ENCODE measurements at regions not wholly inside any gene's neighbourhood (a gene's known extent, or its start where the extent isn't known, plus 50 kb on each side); places are given as distances from the start of the nearest gene placed in this dataset.

DNA sequence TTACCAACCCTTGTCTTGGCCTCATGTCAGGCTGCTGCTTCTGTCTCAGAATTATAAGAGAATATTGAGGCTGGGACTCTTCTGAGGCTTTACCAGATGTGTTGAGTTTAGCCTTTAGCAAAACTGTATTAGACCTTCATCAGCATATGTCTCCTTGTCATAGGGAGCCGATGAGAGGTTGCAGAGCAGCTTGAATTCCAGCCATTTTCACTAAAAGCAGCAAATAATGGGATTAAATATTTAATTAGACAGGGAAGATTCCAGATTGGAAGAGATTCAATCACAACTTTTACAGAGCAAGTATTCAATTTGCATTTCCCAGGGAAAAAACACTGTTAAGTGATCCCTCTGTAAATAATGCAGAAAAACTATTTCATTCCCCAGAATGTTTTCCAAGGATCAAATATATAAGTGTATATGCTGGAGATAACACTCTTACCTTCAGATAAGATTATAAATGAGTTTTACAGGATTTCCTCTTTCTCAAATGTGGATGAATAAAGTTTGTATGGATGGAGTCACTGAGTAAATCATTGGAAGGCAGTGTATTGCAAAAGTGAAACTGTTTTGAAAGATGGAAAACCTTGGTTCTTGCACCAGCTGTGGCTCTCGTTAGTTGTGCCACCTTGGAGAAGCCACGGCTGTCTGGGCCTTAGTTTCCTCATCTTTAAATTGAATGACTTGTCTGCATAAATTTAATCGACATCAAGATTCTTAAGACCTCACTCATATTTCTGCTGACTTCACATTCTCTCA lies 466.4 kb upstream of the SGO1 start:
- Mint-ChIP-seq H3K27me3 (ENCODE audit: insufficient read depth, low read depth) (no peaks in the 10 kb centered on the region), H3K9me3 (no peaks in the 10 kb centered on the region), H3K4me3 (no peak overlapping the region), H3K4me1 (peaks cover 12% of the 10 kb centered on the region), H3K27ac (no peak overlapping the region), H3K36me3 (no peaks in the 10 kb centered on the region)
- Histone ChIP-seq H3K36me3 (no peaks in the 10 kb centered on the region), H3K4me2 (no peak overlapping the region), H2AFZ (replicated peaks) (no peak overlapping the region), H3K79me2 (ENCODE audit: low read depth) (no peaks in the 10 kb centered on the region), H3K4me1 (peaks cover 10% of the 10 kb centered on the region), H3K27ac (no peak overlapping the region), H3K9ac (no peak overlapping the region), H3K9me3 (ENCODE audit: low read depth) (no peaks in the 10 kb centered on the region), H3K4me3 (no peak overlapping the region), H4K20me1 (ENCODE audit: low read depth) (no peaks in the 10 kb centered on the region), H3F3A (ENCODE audit: low read depth) (no peaks in the 10 kb centered on the region), H3K27me3 (no peaks in the 10 kb centered on the region)
- TF ChIP-seq, protein P1, sequence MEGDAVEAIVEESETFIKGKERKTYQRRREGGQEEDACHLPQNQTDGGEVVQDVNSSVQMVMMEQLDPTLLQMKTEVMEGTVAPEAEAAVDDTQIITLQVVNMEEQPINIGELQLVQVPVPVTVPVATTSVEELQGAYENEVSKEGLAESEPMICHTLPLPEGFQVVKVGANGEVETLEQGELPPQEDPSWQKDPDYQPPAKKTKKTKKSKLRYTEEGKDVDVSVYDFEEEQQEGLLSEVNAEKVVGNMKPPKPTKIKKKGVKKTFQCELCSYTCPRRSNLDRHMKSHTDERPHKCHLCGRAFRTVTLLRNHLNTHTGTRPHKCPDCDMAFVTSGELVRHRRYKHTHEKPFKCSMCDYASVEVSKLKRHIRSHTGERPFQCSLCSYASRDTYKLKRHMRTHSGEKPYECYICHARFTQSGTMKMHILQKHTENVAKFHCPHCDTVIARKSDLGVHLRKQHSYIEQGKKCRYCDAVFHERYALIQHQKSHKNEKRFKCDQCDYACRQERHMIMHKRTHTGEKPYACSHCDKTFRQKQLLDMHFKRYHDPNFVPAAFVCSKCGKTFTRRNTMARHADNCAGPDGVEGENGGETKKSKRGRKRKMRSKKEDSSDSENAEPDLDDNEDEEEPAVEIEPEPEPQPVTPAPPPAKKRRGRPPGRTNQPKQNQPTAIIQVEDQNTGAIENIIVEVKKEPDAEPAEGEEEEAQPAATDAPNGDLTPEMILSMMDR (IDR thresholded peaks at IDR 0.05) = no peak
- TF ChIP-seq EZH2phosphoT487 (IDR thresholded peaks at IDR 0.05) = no peak
- TF ChIP-seq EZH2 (IDR thresholded peaks at IDR 0.05) = no peak
- DNase-seq (ENCODE audit: low spot score) = no peak

DNA sequence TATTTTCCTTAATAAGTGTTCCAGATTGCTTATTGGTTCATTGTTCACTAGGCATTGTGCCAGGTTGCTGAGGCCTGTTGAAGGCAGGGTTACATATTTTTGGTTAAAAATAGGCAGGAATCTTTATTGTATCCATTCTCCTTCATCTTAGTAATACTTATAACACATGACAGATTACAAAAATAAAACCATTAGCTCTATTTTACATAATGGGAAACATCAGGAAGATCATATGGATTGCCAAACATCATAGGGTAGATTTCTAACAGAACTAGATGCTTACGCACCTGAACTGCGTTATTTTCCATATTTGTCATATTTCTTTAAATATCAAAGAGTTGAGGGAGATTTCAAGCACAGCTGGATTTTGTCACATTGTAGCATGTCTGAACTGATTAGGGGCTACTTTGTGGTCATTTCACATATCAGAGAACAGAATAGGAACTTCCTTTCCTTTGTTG lies 462.9 kb upstream of the SGO1 start:
- no peaks in the 10 kb centered on the region for H3K9me3 ChIP-seq (ENCODE audit: low read depth)
- no peaks in the 10 kb centered on the region for H3K27me3 ChIP-seq
- Mint-ChIP-seq H3K27me3 (ENCODE audit: insufficient read depth, low read depth) (no peaks in the 10 kb centered on the region), H3K4me3 (no peak overlapping the region), H3K27ac (no peak overlapping the region), H3K4me1 (peaks cover 12% of the 10 kb centered on the region), H3K36me3 (no peaks in the 10 kb centered on the region), H3K9me3 (no peaks in the 10 kb centered on the region)
- H3K4me1 ChIP-seq = peaks cover 10% of the 10 kb centered on the region
- H3K27ac ChIP-seq = no peak overlapping the region
- no peaks in the 10 kb centered on the region for H3K79me2 ChIP-seq (ENCODE audit: low read depth)
- no peaks in the 10 kb centered on the region for H3F3A ChIP-seq (ENCODE audit: low read depth)
- no peak overlapping the region for H2AFZ ChIP-seq (replicated peaks)
- no peaks in the 10 kb centered on the region for H4K20me1 ChIP-seq (ENCODE audit: low read depth)
- TF ChIP-seq, protein P1 (IDR thresholded peaks at IDR 0.05) = no peak
- TF ChIP-seq EZH2 (IDR thresholded peaks at IDR 0.05) = no peak
- TF ChIP-seq EZH2phosphoT487 (IDR thresholded peaks at IDR 0.05) = no peak
- DNase-seq (ENCODE audit: low spot score) = no peak
- H3K9ac ChIP-seq = no peak overlapping the region
- H3K4me3 ChIP-seq = no peak overlapping the region
- H3K4me2 ChIP-seq = no peak overlapping the region
- no peaks in the 10 kb centered on the region for H3K36me3 ChIP-seq

DNA sequence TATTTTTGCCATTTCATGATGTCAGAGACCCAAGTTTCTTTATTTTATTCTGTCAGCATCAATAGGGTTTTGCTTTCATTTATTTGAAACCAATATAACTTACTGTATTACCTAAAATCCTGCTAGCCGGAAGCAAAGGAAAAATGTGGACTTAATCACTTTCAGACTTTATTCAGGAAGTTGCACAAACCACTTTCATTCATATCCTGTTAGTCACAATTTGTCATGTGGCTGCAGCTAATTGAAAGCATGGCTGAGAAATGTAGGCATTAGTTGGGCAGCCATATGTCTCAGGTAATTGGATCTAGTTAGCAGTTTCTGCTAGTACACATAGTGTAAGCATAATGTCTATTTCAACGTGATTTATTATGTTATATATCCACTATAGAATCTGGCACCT lies 462.3 kb upstream of the SGO1 start:
- no peak for DNase-seq (ENCODE audit: low spot score)
- no peaks in the 10 kb centered on the region for H3K79me2 ChIP-seq (ENCODE audit: low read depth)
- no peak overlapping the region for H2AFZ ChIP-seq (replicated peaks)
- H3K9me3 ChIP-seq (ENCODE audit: low read depth) = no peaks in the 10 kb centered on the region
- no peaks in the 10 kb centered on the region for H3K27me3 Mint-ChIP-seq (ENCODE audit: insufficient read depth, low read depth)
- TF ChIP-seq EZH2 (IDR thresholded peaks at IDR 0.05) (no peak), EZH2phosphoT487 (IDR thresholded peaks at IDR 0.05) (no peak)
- TF ChIP-seq, protein P1 (IDR thresholded peaks at IDR 0.05) = no peak
- no peak overlapping the region for H3K4me2 ChIP-seq
- no peaks in the 10 kb centered on the region for H3F3A ChIP-seq (ENCODE audit: low read depth)
- peaks cover 10% of the 10 kb centered on the region for H3K4me1 ChIP-seq
- H3K4me3 ChIP-seq = no peak overlapping the region
- no peaks in the 10 kb centered on the region for H4K20me1 ChIP-seq (ENCODE audit: low read depth)
- no peak overlapping the region for H3K27ac ChIP-seq
- H3K4me1 Mint-ChIP-seq = peaks cover 12% of the 10 kb centered on the region
- H3K27me3 ChIP-seq = no peaks in the 10 kb centered on the region
- no peaks in the 10 kb centered on the region for H3K36me3 Mint-ChIP-seq
- no peak overlapping the region for H3K27ac Mint-ChIP-seq
- H3K4me3 Mint-ChIP-seq = no peak overlapping the region
- H3K9ac ChIP-seq = no peak overlapping the region
- H3K9me3 Mint-ChIP-seq = no peaks in the 10 kb centered on the region
- H3K36me3 ChIP-seq = no peaks in the 10 kb centered on the region
